Loucy (cell line): ENCODE measurements at regions not wholly inside any gene's neighbourhood (a gene's known extent, or its start where the extent isn't known, plus 50 kb on each side); places are given as distances from the start of the nearest gene placed in this dataset.

Experiments used
- H2AFZ ChIP-seq: fragments of 200-600 bp; sonication (generic); 2 replicates; pipeline ENCODE4 v1.6.0; 2016; ENCODE audit warnings: antibody characterized with exemption, mild to moderate bottlenecking, low read length, moderate library complexity
- H3F3A ChIP-seq: fragments of 200-600 bp; 2 replicates; pipeline ENCODE4 v1.6.0; 2016; ENCODE audit warnings: antibody characterized with exemption, low read depth, mild to moderate bottlenecking
- H3K27me3 ChIP-seq: fragments of 200-600 bp; sonication (generic); 2 replicates; pipeline ENCODE4 v1.6.1; 2014; ENCODE audit warnings: low read length, mild to moderate bottlenecking; ENCODE audit not compliant: insufficient read depth, poor library complexity, severe bottlenecking
- H3K36me3 ChIP-seq: fragments of 200-600 bp; sonication (generic); 2 replicates; pipeline ENCODE4 v1.6.1; 2016; ENCODE audit warnings: low read length; ENCODE audit not compliant: insufficient read depth
- H3K4me1 ChIP-seq: fragments of 200-600 bp; sonication (generic); 2 replicates; pipeline ENCODE4 v1.5.1; 2014; ENCODE audit warnings: low read length, mild to moderate bottlenecking; ENCODE audit not compliant: insufficient read depth, poor library complexity, severe bottlenecking
- H3K4me2 ChIP-seq: fragments of 200-600 bp; sonication (generic); 2 replicates; pipeline ENCODE4 v1.6.0; 2014; ENCODE audit warnings: antibody characterized with exemption, low read length, low read depth, mild to moderate bottlenecking; ENCODE audit not compliant: poor library complexity, severe bottlenecking
- H3K4me3 ChIP-seq: fragments of 200-600 bp; sonication (generic); 2 replicates; pipeline ENCODE4 v1.5.1; 2014; ENCODE audit warnings: low read length, mild to moderate bottlenecking, mixed read lengths; ENCODE audit not compliant: poor library complexity, severe bottlenecking
- H3K79me2 ChIP-seq: fragments of 200-600 bp; sonication (generic); 2 replicates; pipeline ENCODE4 v1.6.1; 2014; ENCODE audit warnings: low read length; ENCODE audit not compliant: insufficient read depth
- H3K9ac ChIP-seq: fragments of 200-600 bp; sonication (generic); 2 replicates; pipeline ENCODE4 v1.6.0; 2014; ENCODE audit warnings: mild to moderate bottlenecking, low read depth, low read length, moderate library complexity; ENCODE audit not compliant: poor library complexity, severe bottlenecking
- H3K9me2 ChIP-seq: fragments of 200-600 bp; sonication (generic); replicated peaks from 2 replicates; pipeline ENCODE4 v1.6.1; 2016; ENCODE audit warnings: low read depth, low read length, mixed read lengths
- H3K9me3 ChIP-seq: fragments of 200-600 bp; sonication (generic); 2 replicates; pipeline ENCODE4 v1.6.1; 2014; ENCODE audit warnings: mild to moderate bottlenecking, antibody characterized with exemption, low read length, low read depth; ENCODE audit not compliant: insufficient read depth
- H4K20me1 ChIP-seq: fragments of 200-600 bp; sonication (generic); 2 replicates; pipeline ENCODE4 v1.6.0; 2014; ENCODE audit warnings: antibody characterized with exemption, low read length, mild to moderate bottlenecking; ENCODE audit not compliant: insufficient read depth, poor library complexity, severe bottlenecking
- EZH2phosphoT487 ChIP-seq: fragments of 200-600 bp; IDR thresholded peaks from 2 replicates; pipeline ENCODE4 v1.6.1; 2018; ENCODE audit warnings: antibody characterized with exemption, mild to moderate bottlenecking, moderate library complexity, borderline replicate concordance
- TF ChIP-seq, protein P1 (sequence below): fragments of 200-600 bp; sonication (generic); conservative IDR thresholded peaks from 2 replicates; pipeline ENCODE4 v1.5.1; 2014; ENCODE audit warnings: mild to moderate bottlenecking, antibody characterized with exemption, low read length

DNA sequence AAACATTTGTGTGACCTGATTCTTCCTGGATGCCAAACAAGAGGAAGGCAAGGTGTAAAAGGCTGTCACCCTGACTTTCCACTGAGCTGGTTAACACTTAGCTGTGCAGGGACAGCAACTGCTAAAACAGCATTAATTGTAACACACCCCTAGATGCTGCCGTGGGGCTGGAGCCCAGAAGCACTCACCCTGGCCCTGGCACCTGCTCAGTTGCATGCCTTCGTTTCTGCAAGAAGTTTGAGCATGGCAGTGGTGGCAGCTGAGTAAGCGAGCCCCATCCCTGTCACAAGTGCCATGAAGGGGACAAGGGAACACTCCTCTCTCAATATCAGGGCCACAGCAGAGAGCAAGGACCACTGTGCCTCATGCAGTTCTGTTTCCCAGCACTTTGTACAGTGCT is 330.2 kb downstream of the TMEM114 start:
- H3F3A ChIP-seq: no peaks in the 10 kb centered on the region
- no peaks in the 10 kb centered on the region for H3K9me2 ChIP-seq
- no peak overlapping the region for H3K9ac ChIP-seq
- no peaks in the 10 kb centered on the region for H3K27me3 ChIP-seq
- H3K36me3 ChIP-seq: no peaks in the 10 kb centered on the region
- no peaks in the 10 kb centered on the region for H3K4me1 ChIP-seq
- H3K4me2 ChIP-seq: no peak overlapping the region
- TF ChIP-seq, protein P1, sequence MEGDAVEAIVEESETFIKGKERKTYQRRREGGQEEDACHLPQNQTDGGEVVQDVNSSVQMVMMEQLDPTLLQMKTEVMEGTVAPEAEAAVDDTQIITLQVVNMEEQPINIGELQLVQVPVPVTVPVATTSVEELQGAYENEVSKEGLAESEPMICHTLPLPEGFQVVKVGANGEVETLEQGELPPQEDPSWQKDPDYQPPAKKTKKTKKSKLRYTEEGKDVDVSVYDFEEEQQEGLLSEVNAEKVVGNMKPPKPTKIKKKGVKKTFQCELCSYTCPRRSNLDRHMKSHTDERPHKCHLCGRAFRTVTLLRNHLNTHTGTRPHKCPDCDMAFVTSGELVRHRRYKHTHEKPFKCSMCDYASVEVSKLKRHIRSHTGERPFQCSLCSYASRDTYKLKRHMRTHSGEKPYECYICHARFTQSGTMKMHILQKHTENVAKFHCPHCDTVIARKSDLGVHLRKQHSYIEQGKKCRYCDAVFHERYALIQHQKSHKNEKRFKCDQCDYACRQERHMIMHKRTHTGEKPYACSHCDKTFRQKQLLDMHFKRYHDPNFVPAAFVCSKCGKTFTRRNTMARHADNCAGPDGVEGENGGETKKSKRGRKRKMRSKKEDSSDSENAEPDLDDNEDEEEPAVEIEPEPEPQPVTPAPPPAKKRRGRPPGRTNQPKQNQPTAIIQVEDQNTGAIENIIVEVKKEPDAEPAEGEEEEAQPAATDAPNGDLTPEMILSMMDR: no peak
- TF ChIP-seq EZH2phosphoT487: no peak
- H3K4me3 ChIP-seq: no peak overlapping the region
- H2AFZ ChIP-seq: no peak overlapping the region
- no peaks in the 10 kb centered on the region for H3K9me3 ChIP-seq
- no peaks in the 10 kb centered on the region for H3K79me2 ChIP-seq
- H4K20me1 ChIP-seq: no peaks in the 10 kb centered on the region

DNA sequence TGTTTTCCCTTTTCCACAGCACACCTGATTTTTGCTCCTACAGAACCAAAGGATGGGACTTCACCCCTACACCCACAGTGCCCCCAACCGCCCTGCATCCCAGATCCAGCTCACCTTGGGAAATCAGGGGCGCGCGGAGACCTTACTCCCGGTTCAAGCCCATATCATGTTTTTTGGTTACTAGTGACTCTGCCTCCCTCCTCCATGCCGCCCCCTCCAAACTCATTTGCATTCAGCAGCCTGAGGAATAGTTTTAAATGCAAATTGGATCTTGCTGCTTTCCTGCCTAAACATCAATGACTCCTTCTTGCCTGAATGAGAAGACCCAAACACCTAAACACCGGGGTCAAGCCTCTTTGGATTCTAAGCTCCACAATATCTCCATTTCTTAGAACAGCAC is 331.8 kb downstream of the TMEM114 start:
- Histone ChIP-seq H4K20me1 (no peaks in the 10 kb centered on the region), H2AFZ (no peak overlapping the region), H3K4me1 (no peaks in the 10 kb centered on the region), H3K4me3 (no peak overlapping the region), H3F3A (no peaks in the 10 kb centered on the region), H3K4me2 (no peak overlapping the region), H3K9me3 (no peaks in the 10 kb centered on the region), H3K79me2 (no peaks in the 10 kb centered on the region), H3K9ac (no peak overlapping the region), H3K9me2 (no peaks in the 10 kb centered on the region), H3K36me3 (no peaks in the 10 kb centered on the region), H3K27me3 (no peaks in the 10 kb centered on the region)
- TF ChIP-seq, protein P1: no peak
- no peak for TF ChIP-seq EZH2phosphoT487

DNA sequence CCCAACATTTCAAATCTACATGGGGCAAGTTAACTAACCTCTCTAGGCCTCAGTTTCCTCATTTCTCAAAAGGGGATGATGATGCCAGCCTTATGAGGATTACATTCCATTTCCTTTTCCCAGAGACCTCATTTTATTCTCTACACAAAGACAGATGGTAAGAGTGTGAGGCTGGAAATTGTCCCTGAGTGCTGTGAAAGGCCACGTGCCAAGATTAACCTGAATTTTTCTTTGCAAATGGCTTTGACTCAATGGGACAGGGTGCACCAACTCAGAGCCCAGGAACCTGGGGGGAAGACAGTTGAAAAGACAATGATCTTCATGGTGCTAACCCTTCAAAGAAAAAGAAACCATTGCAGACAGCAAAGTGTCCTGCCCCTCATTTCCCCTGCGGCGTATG is 332.8 kb downstream of the TMEM114 start:
- H3K4me3 ChIP-seq: no peak overlapping the region
- H3K9ac ChIP-seq: no peak overlapping the region

More for the DNA sequence above, 332.8 kb downstream of the TMEM114 start:
- no peaks in the 10 kb centered on the region for H3K9me2 ChIP-seq
- TF ChIP-seq, protein P1: no peak
- TF ChIP-seq EZH2phosphoT487: no peak
- H3K9me3 ChIP-seq: no peaks in the 10 kb centered on the region
- H3K36me3 ChIP-seq: no peaks in the 10 kb centered on the region
- no peaks in the 10 kb centered on the region for H3K79me2 ChIP-seq
- H3F3A ChIP-seq: no peaks in the 10 kb centered on the region
- no peak overlapping the region for H2AFZ ChIP-seq
- no peak overlapping the region for H3K4me2 ChIP-seq
- H4K20me1 ChIP-seq: no peaks in the 10 kb centered on the region
- H3K27me3 ChIP-seq: no peaks in the 10 kb centered on the region
- no peaks in the 10 kb centered on the region for H3K4me1 ChIP-seq
